Prostate gland (tissue), 2 donors: ENCODE measurements at regions not wholly inside any gene's neighbourhood (a gene's known extent, or its start where the extent isn't known, plus 50 kb on each side); places are given as distances from the start of the nearest gene placed in this dataset.

Source experiments
- DNase-seq: peaks from one replicate; pipeline ENCODE4 v3.0.0-alpha.2; 2019; ENCODE audit warnings: low spot score
- H3K27ac ChIP-seq, 2 donors: fragments of 200-600 bp; sonication (generic); 2 replicates each; pipeline ENCODE4 v1.5.1; 2017 to 2019
- H3K27me3 ChIP-seq: fragments of 200-600 bp; sonication (generic); replicated peaks from 2 replicates; pipeline ENCODE4 v1.5.1; 2019; ENCODE audit not compliant: insufficient read depth
- H3K36me3 ChIP-seq, 2 donors: fragments of 200-600 bp; sonication (generic); 1 replicate in 1 of 2; 2 replicates in 1 of 2; pipeline versions ENCODE4 v1.5.1 to v1.8.1; 2017 to 2019
- H3K4me1 ChIP-seq: fragments of 200-600 bp; sonication (generic); replicated peaks from 2 replicates; pipeline ENCODE4 v1.5.1; 2019
- H3K4me3 ChIP-seq, 2 donors: fragments of 200-600 bp; sonication (generic); 2 replicates each; pipeline ENCODE4 v1.5.1; 2017 to 2019
- H3K9me3 ChIP-seq: fragments of 200-600 bp; sonication (generic); 2 replicates; pipeline ENCODE4 v1.5.1; 2017
- CTCF ChIP-seq, 4 experiments: fragments of 200-600 bp in 2 of 4; fragments of 450-650 bp in 2 of 4; sonication (generic) in 2 of 4; IDR thresholded peaks; 1 replicate in 3 of 4; 2 replicates in 1 of 4; pipeline ENCODE4 v1.5.1; 2016 to 2019; ENCODE audit warnings: antibody characterized with exemption in 4 of 4, mild to moderate bottlenecking in 2 of 4, moderate library complexity in 2 of 4
- POLR2A ChIP-seq: fragments of 450-650 bp; IDR thresholded peaks from one replicate; pipeline ENCODE4 v1.6.1; 2016; ENCODE audit warnings: antibody characterized with exemption, mild to moderate bottlenecking
- POLR2AphosphoS5 ChIP-seq: sonication (generic); formaldehyde crosslinking; IDR thresholded peaks from one replicate; pipeline ENCODE4 v1.6.1; 2017; ENCODE audit warnings: antibody characterized with exemption
- WGBS: methylation state at CpG from one replicate; pipeline ENCODE4 v1.1.5; 2018; 5-methylcytosine and 5-hydroxymethylcytosine counted together
- intact Hi-C: fragments of 100-400 bp; cut with DNase I; formaldehyde crosslinking; loops from one replicate; pipeline ENCODE4 v1.14.2; 2022

- intact Hi-C loops, result no loop called here
- 46% methylated on average over 1 of the region's 1 CpG for WGBS
- no peaks in the 10 kb centered on the region for H3K9me3 ChIP-seq
- H3K36me3 ChIP-seq, result no peaks in the 10 kb centered on the region
- TF ChIP-seq POLR2A, result no peak
- TF ChIP-seq POLR2AphosphoS5, result no peak
- no peak for TF ChIP-seq CTCF (IDR thresholded peaks at IDR 0.05)
- DNase-seq, result no peak
- H3K4me1 ChIP-seq, result no peaks in the 10 kb centered on the region
- H3K4me3 ChIP-seq, result no peak overlapping the region
- H3K27ac ChIP-seq, result no peak overlapping the region
- H3K27me3 ChIP-seq, result no peaks in the 10 kb centered on the region
Measured at GRCh38 chr5:63323926-63324325, 638.3 kb downstream of the HTR1A start.

- no peaks in the 10 kb centered on the region for H3K4me1 ChIP-seq
- H3K9me3 ChIP-seq, result no peaks in the 10 kb centered on the region
- intact Hi-C loops, result no loop called here
- H3K27me3 ChIP-seq, result no peaks in the 10 kb centered on the region
- H3K4me3 ChIP-seq, result no peak overlapping the region
- no peak overlapping the region for H3K27ac ChIP-seq
- 81% methylated on average over 6 of the region's 6 CpGs for WGBS
- no peaks in the 10 kb centered on the region for H3K36me3 ChIP-seq
- TF ChIP-seq CTCF (IDR thresholded peaks at IDR 0.05) (no peak), POLR2A (no peak), POLR2AphosphoS5 (no peak)
- no peak for DNase-seq
Measured at GRCh38 chr5:63314551-63314950, 647.7 kb downstream of the HTR1A start.

- Histone ChIP-seq H3K4me3 (no peak overlapping the region), H3K9me3 (no peaks in the 10 kb centered on the region), H3K4me1 (no peaks in the 10 kb centered on the region), H3K27ac (no peak overlapping the region), H3K27me3 (no peaks in the 10 kb centered on the region), H3K36me3 (no peaks in the 10 kb centered on the region)
- no peak for DNase-seq
- intact Hi-C loops, result no loop called here
- no peak for TF ChIP-seq POLR2A
- TF ChIP-seq POLR2AphosphoS5, result no peak
- no peak for TF ChIP-seq CTCF (IDR thresholded peaks at IDR 0.05)
- 83% methylated on average over 1 of the region's 1 CpG for WGBS
Measured at GRCh38 chr5:63310644-63311043, 651.6 kb downstream of the HTR1A start.

GRCh38 chr5:63306909-63307308 is 655.3 kb downstream of the HTR1A start:
- TF ChIP-seq CTCF (IDR thresholded peaks at IDR 0.05) (no peak), POLR2AphosphoS5 (no peak), POLR2A (no peak)
- Histone ChIP-seq H3K9me3 (no peaks in the 10 kb centered on the region), H3K4me1 (no peaks in the 10 kb centered on the region), H3K4me3 (no peak overlapping the region), H3K27me3 (no peaks in the 10 kb centered on the region), H3K27ac (no peak overlapping the region), H3K36me3 (no peaks in the 10 kb centered on the region)
- no peak for DNase-seq
- intact Hi-C loops, result no loop called here
- WGBS, result 97% methylated on average over 1 of the region's 1 CpG

- 74% methylated on average over 1 of the region's 1 CpG for WGBS
- no peaks in the 10 kb centered on the region for H3K4me1 ChIP-seq
- H3K36me3 ChIP-seq, result no peaks in the 10 kb centered on the region
- no peak overlapping the region for H3K27ac ChIP-seq
- H3K4me3 ChIP-seq, result no peak overlapping the region
- intact Hi-C loops, result no loop called here
- DNase-seq, result no peak
- H3K27me3 ChIP-seq, result no peaks in the 10 kb centered on the region
- H3K9me3 ChIP-seq, result no peaks in the 10 kb centered on the region
- no peak for TF ChIP-seq POLR2A
- TF ChIP-seq POLR2AphosphoS5, result no peak
- TF ChIP-seq CTCF (IDR thresholded peaks at IDR 0.05), result no peak
Measured at GRCh38 chr5:63293317-63293716, 668.9 kb downstream of the HTR1A start.
